ENCODE measurements at regions not wholly inside any gene's neighbourhood (a gene's known extent, or its start where the extent isn't known, plus 50 kb on each side); places are given as distances from the start of the nearest gene placed in this dataset.

DNA sequence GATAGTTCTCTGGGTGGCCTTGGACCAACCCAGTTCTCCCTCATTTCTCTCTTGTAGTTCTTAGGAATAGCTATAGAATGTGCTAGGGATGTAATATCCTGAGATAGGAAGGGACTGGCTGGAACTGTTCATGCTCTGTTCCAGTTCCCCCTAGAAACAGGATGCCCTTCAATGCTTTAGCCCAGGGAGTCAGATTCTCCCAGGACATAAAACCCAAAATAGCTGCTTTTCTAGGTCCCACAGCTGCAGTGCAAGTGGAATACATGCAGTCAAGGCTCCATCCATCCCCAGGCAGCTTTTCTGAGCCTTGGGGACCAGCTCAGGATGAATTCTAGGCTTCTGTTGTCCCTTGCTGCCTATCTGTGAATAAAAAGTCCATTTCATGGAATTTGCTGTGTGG, 257.3 kb upstream of the CTAGE1 start:
- Histone ChIP-seq H3K9ac (ENCODE audit: low read length) (no peak overlapping the region), H2AFZ (ENCODE audit: low read depth, low read length) (no peak overlapping the region), H3K4me3 (ENCODE audit: low read length) (no peak overlapping the region), H3K79me2 (replicated peaks; ENCODE audit: insufficient read depth, low read length) (no peaks in the 10 kb centered on the region), H3K36me3 (ENCODE audit: insufficient read depth, low read length) (no peaks in the 10 kb centered on the region), H3K9me2 (ENCODE audit: insufficient read depth, low read length) (no peaks in the 10 kb centered on the region), H3F3A (ENCODE audit: insufficient read depth, low read length, poor library complexity, severe bottlenecking) (no peaks in the 10 kb centered on the region), H3K4me2 (ENCODE audit: low read length) (no peak overlapping the region), H3K27ac (ENCODE audit: low read length) (no peak overlapping the region), H3K9me3 (ENCODE audit: low read length) (no peaks in the 10 kb centered on the region), H4K20me1 (ENCODE audit: insufficient read depth) (no peaks in the 10 kb centered on the region), H3K27me3 (ENCODE audit: insufficient read depth, low read depth, low read length) (no peaks in the 10 kb centered on the region)
- no peak for TF ChIP-seq POLR2AphosphoS5 (IDR thresholded peaks at IDR 0.05)
- TF ChIP-seq CTCF (IDR thresholded peaks at IDR 0.05; ENCODE audit: poor library complexity, severe bottlenecking), result no peak
- no peak for TF ChIP-seq TAF1 (IDR thresholded peaks at IDR 0.05; ENCODE audit: low read depth)
- TF ChIP-seq EP300 (conservative IDR thresholded peaks at IDR 0.05; ENCODE audit: poor library complexity, severe bottlenecking), result no peak
- TF ChIP-seq EZH2 (IDR thresholded peaks at IDR 0.05; ENCODE audit: borderline replicate concordance, insufficient read depth, low read length, poor library complexity, severe bottlenecking), result no peak
- TF ChIP-seq RAD21 (conservative IDR thresholded peaks at IDR 0.05), result no peak

- no peak for TF ChIP-seq EZH2 (IDR thresholded peaks at IDR 0.05; ENCODE audit: borderline replicate concordance, insufficient read depth, low read length, poor library complexity, severe bottlenecking)
- no peak for TF ChIP-seq MXI1 (conservative IDR thresholded peaks at IDR 0.05; ENCODE audit: poor library complexity, severe bottlenecking)
- TF ChIP-seq POLR2AphosphoS5 (IDR thresholded peaks at IDR 0.05), result no peak
- TF ChIP-seq CTCF (IDR thresholded peaks at IDR 0.05; ENCODE audit: poor library complexity, severe bottlenecking), result no peak
- TF ChIP-seq RAD21 (conservative IDR thresholded peaks at IDR 0.05), result no peak
- TF ChIP-seq SMC3 (conservative IDR thresholded peaks at IDR 0.05; ENCODE audit: poor library complexity), result no peak
- no peak for TF ChIP-seq EP300 (conservative IDR thresholded peaks at IDR 0.05; ENCODE audit: poor library complexity, severe bottlenecking)
- no peak for TF ChIP-seq TAF1 (IDR thresholded peaks at IDR 0.05; ENCODE audit: low read depth)
- Histone ChIP-seq H3K4me3 (ENCODE audit: low read length) (no peak overlapping the region), H4K20me1 (ENCODE audit: insufficient read depth) (no peaks in the 10 kb centered on the region), H3K9me2 (ENCODE audit: insufficient read depth, low read length) (no peaks in the 10 kb centered on the region), H3K79me2 (replicated peaks; ENCODE audit: insufficient read depth, low read length) (no peaks in the 10 kb centered on the region), H3F3A (ENCODE audit: insufficient read depth, low read length, poor library complexity, severe bottlenecking) (no peaks in the 10 kb centered on the region), H3K4me2 (ENCODE audit: low read length) (no peak overlapping the region), H3K36me3 (ENCODE audit: insufficient read depth, low read length) (no peaks in the 10 kb centered on the region), H2AFZ (ENCODE audit: low read depth, low read length) (no peak overlapping the region), H3K9me3 (ENCODE audit: low read length) (no peaks in the 10 kb centered on the region), H3K27me3 (ENCODE audit: insufficient read depth, low read depth, low read length) (no peaks in the 10 kb centered on the region), H3K27ac (ENCODE audit: low read length) (no peak overlapping the region), H3K9ac (ENCODE audit: low read length) (no peak overlapping the region)
Observed at GRCh38 chr18:22676423-22676822, 256.7 kb upstream of the RBBP8 start.

GRCh38 chr18:22678486-22678885, 254.6 kb upstream of the RBBP8 start:
- Histone ChIP-seq H3K9ac (ENCODE audit: low read length) (no peak overlapping the region), H3K27ac (ENCODE audit: low read length) (no peak overlapping the region)

More at GRCh38 chr18:22678486-22678885, 254.6 kb upstream of the RBBP8 start:
- Histone ChIP-seq H3F3A (ENCODE audit: insufficient read depth, low read length, poor library complexity, severe bottlenecking) (no peaks in the 10 kb centered on the region), H3K9me3 (ENCODE audit: low read length) (no peaks in the 10 kb centered on the region), H4K20me1 (ENCODE audit: insufficient read depth) (no peaks in the 10 kb centered on the region), H3K36me3 (ENCODE audit: insufficient read depth, low read length) (no peaks in the 10 kb centered on the region), H3K27me3 (ENCODE audit: insufficient read depth, low read depth, low read length) (no peaks in the 10 kb centered on the region), H3K4me2 (ENCODE audit: low read length) (no peak overlapping the region), H2AFZ (ENCODE audit: low read depth, low read length) (no peak overlapping the region), H3K79me2 (replicated peaks; ENCODE audit: insufficient read depth, low read length) (no peaks in the 10 kb centered on the region), H3K9me2 (ENCODE audit: insufficient read depth, low read length) (no peaks in the 10 kb centered on the region), H3K4me3 (ENCODE audit: low read length) (no peak overlapping the region)
- TF ChIP-seq CTCF (IDR thresholded peaks at IDR 0.05; ENCODE audit: poor library complexity, severe bottlenecking), result no peak
- no peak for TF ChIP-seq EP300 (conservative IDR thresholded peaks at IDR 0.05; ENCODE audit: poor library complexity, severe bottlenecking)
- TF ChIP-seq RAD21 (conservative IDR thresholded peaks at IDR 0.05), result no peak

Data from neural cell (in vitro differentiated cells).